ENCODE measurements at regions not wholly inside any gene's neighbourhood (a gene's known extent, or its start where the extent isn't known, plus 50 kb on each side); places are given as distances from the start of the nearest gene placed in this dataset.

GRCh38 chr9:31251386-31251785 is 1133.1 kb upstream of the ACO1 start:
- TF ChIP-seq CTCF (IDR thresholded peaks at IDR 0.05 in 2 of 3, conservative IDR thresholded peaks at IDR 0.05 in 1 of 3; ENCODE audit: borderline replicate concordance in 1 of 3, insufficient read depth in 1 of 3, low read depth in 2 of 3, low read length in 2 of 3) (no peak), EZH2phosphoT487 (IDR thresholded peaks at IDR 0.05; ENCODE audit: borderline replicate concordance) (no peak), CEBPB (IDR thresholded peaks at IDR 0.05; ENCODE audit: low read depth) (no peak), JUND (IDR thresholded peaks at IDR 0.05) (no peak), CBX3 (IDR thresholded peaks at IDR 0.05; ENCODE audit: low read depth) (no peak), EZH2 (IDR thresholded peaks at IDR 0.05) (no peak), EGR1 (IDR thresholded peaks at IDR 0.05; ENCODE audit: low read depth) (no peak), ZNF274 (IDR thresholded peaks at IDR 0.05; ENCODE audit: low read depth, low read length) (no peak), POLR2AphosphoS5 (IDR thresholded peaks at IDR 0.05; ENCODE audit: low read depth, low read length) (no peak), SRF (IDR thresholded peaks at IDR 0.05; ENCODE audit: low read depth) (no peak), MAX (IDR thresholded peaks at IDR 0.05) (no peak), ZBTB33 (IDR thresholded peaks at IDR 0.05; ENCODE audit: extremely low read depth, insufficient replicate concordance, low read length) (no peak), SP1 (IDR thresholded peaks at IDR 0.05; ENCODE audit: low read depth) (no peak), POLR2A (IDR thresholded peaks at IDR 0.05; ENCODE audit: borderline replicate concordance, extremely low read depth, insufficient read depth, insufficient read length) (no peak)
- H3K4me3 ChIP-seq (replicated peaks in 1 of 2; ENCODE audit: low read depth in 1 of 2, low read length in 2 of 2), result no peak overlapping the region
- DNase-seq (ENCODE audit: low read depth, low spot score) (no peak), ATAC-seq (no peak)
- H3K36me3 ChIP-seq (ENCODE audit: control insufficient read depth in 1 of 2, insufficient read depth in 2 of 2, low read length in 2 of 2), result no peaks in the 10 kb centered on the region
- H3K27me3 ChIP-seq (ENCODE audit: insufficient read depth, low read length), result no peaks in the 10 kb centered on the region
- H3K9me2 ChIP-seq (ENCODE audit: insufficient read depth), result no peaks in the 10 kb centered on the region
- no peaks in the 10 kb centered on the region for H4K20me1 ChIP-seq (ENCODE audit: insufficient read depth)
- H3K9me3 ChIP-seq (ENCODE audit: control insufficient read depth in 1 of 2, insufficient read depth in 1 of 2, low read depth in 1 of 2, low read length in 2 of 2), result no peaks in the 10 kb centered on the region
- POLR2A ChIA-PET, result no interaction called here
- RAD21 ChIA-PET (ENCODE audit: low non-redundant PET in 1 of 2, low total read pairs in 2 of 2, uncharacterized antibody in 2 of 2, unreplicated experiment in 2 of 2), result no interaction called here
- H3K27ac ChIP-seq (ENCODE audit: low read depth, low read length), result no peak overlapping the region
- H3K9ac ChIP-seq (ENCODE audit: low read length), result no peak overlapping the region
- no peaks in the 10 kb centered on the region for H3K4me1 ChIP-seq (ENCODE audit: control insufficient read depth in 1 of 2, insufficient read depth in 2 of 2, low read length in 2 of 2)
- BruUV-seq (replicated peaks), result no TSS peak
- CTCF ChIA-PET, result no interaction called here
- no peaks in the 10 kb centered on the region for H3K79me2 ChIP-seq (ENCODE audit: insufficient read depth, low read length)
- no peak overlapping the region for H2AFZ ChIP-seq (ENCODE audit: low read depth, low read length, poor library complexity, severe bottlenecking)
- H3K4me2 ChIP-seq (ENCODE audit: low read length), result no peak overlapping the region
- intact Hi-C loops (cut with micrococcal nuclease), result no loop called here
